Suppressor macrophage (primary cell): ENCODE measurements at regions not wholly inside any gene's neighbourhood (a gene's known extent, or its start where the extent isn't known, plus 50 kb on each side); places are given as distances from the start of the nearest gene placed in this dataset.

Experiments
- DNase-seq, 4 experiments: peaks; one replicate each; pipeline ENCODE4 v3.0.0-alpha.2; 2020 to 2022

GRCh38 chr4:58551676-58552075, 1441.5 kb upstream of the IGFBP7 start:
- no peak for DNase-seq

- no peak for DNase-seq
These were observed 1433.3 kb upstream of the IGFBP7 start for GRCh38 chr4:58543465-58543864.

GRCh38 chr4:58541926-58542325, 1431.7 kb upstream of the IGFBP7 start:
- DNase-seq: no peak

- DNase-seq: no peak
These were observed 1412.7 kb upstream of the IGFBP7 start for GRCh38 chr4:58522765-58523382.

- DNase-seq: no peak
These were observed 1405.0 kb upstream of the IGFBP7 start for GRCh38 chr4:58515226-58515625.

- no peak for DNase-seq
These were observed 1404.1 kb upstream of the IGFBP7 start for GRCh38 chr4:58514299-58514698.

- DNase-seq: no peak
These were observed 1400.5 kb upstream of the IGFBP7 start for GRCh38 chr4:58510652-58511051.

- no peak for DNase-seq
These were observed 1396.9 kb upstream of the IGFBP7 start for GRCh38 chr4:58507079-58507478.

GRCh38 chr4:58502839-58503238, 1392.7 kb upstream of the IGFBP7 start:
- DNase-seq: no peak

- no peak for DNase-seq
These were observed 1389.0 kb upstream of the IGFBP7 start for GRCh38 chr4:58499182-58499581.

- DNase-seq: no peak
These were observed 1381.4 kb upstream of the IGFBP7 start for GRCh38 chr4:58491620-58492019.

- DNase-seq: no peak
These were observed 1367.8 kb upstream of the IGFBP7 start for GRCh38 chr4:58477950-58478349.

GRCh38 chr4:58477513-58477912, 1367.3 kb upstream of the IGFBP7 start:
- DNase-seq: no peak

GRCh38 chr4:58475097-58475496, 1364.9 kb upstream of the IGFBP7 start:
- DNase-seq: no peak

GRCh38 chr4:58465031-58465430, 1354.8 kb upstream of the IGFBP7 start:
- DNase-seq: no peak

- DNase-seq: no peak
These were observed 1346.7 kb upstream of the IGFBP7 start for GRCh38 chr4:58456727-58457384.

GRCh38 chr4:58453956-58454355, 1343.8 kb upstream of the IGFBP7 start:
- DNase-seq: no peak

- DNase-seq: no peak
These were observed 1341.5 kb upstream of the IGFBP7 start for GRCh38 chr4:58451707-58452106.

- DNase-seq: no peak
These were observed 1325.7 kb upstream of the IGFBP7 start for GRCh38 chr4:58435871-58436270.

GRCh38 chr4:58413849-58414248, 1303.7 kb upstream of the IGFBP7 start:
- no peak for DNase-seq

- no peak for DNase-seq
These were observed 1301.7 kb upstream of the IGFBP7 start for GRCh38 chr4:58411904-58412303.

GRCh38 chr4:58406762-58407161, 1296.6 kb upstream of the IGFBP7 start:
- DNase-seq: no peak

- DNase-seq: no peak
These were observed 1258.0 kb upstream of the IGFBP7 start for GRCh38 chr4:58368221-58368620.

- no peak for DNase-seq
These were observed 1250.4 kb upstream of the IGFBP7 start for GRCh38 chr4:58360354-58361133.
